T-helper 1 cell treated with Interleukin-12 subunit alpha and Interleukin-12 subunit beta and Interleukin-4 antibody, amounts not matched to agents 30 μg/mL and 1 μg/mL, for 36 hours (primary cell): ENCODE measurements at regions not wholly inside any gene's neighbourhood (a gene's known extent, or its start where the extent isn't known, plus 50 kb on each side); places are given as distances from the start of the nearest gene placed in this dataset.
"Not testable (repeated sequence)": the region's sequence is repeated elsewhere in the genome, so short reads cannot be mapped to it uniquely, and the experiment has no call there.

Experiments
- H3K27ac Mint-ChIP-seq: one replicate; pipeline ENCODE4 v1.8.0; 2021; ENCODE audit warnings: mild to moderate bottlenecking, mixed read lengths
- H3K27me3 Mint-ChIP-seq: one replicate; pipeline ENCODE4 v1.8.0; 2021; ENCODE audit warnings: low read depth, mixed read lengths
- H3K36me3 Mint-ChIP-seq: one replicate; pipeline ENCODE4 v1.8.0; 2021; ENCODE audit warnings: low read depth, mixed read lengths
- H3K4me1 Mint-ChIP-seq: one replicate; pipeline ENCODE4 v1.8.0; 2021; ENCODE audit warnings: low read depth, mixed read lengths
- H3K4me3 Mint-ChIP-seq: one replicate; pipeline ENCODE4 v1.8.0; 2021; ENCODE audit warnings: mild to moderate bottlenecking, moderate library complexity, mixed read lengths
- H3K9me3 Mint-ChIP-seq: one replicate; pipeline ENCODE4 v1.8.0; 2021; ENCODE audit warnings: mixed read lengths

DNA sequence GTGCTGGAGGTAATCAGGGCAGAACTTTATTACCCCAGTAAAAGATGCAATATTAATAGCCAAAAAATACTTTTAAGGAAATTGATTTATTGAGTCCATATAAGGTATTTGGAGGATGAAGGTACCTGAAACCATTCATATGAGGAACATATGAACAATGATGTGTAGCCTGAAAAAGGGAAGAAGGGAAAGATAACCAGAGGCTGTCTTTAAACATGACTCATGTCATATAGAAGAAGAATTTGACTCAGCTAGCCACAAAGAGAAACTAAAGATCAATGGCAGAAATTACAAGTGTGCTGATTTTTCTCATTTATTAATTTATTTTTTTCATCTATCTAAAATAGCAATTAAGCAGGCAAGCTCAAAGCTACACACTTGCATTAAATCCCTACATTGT is 136.2 kb upstream of the DUSP10 start:
- Mint-ChIP-seq H3K4me1 (peaks cover 9% of the 10 kb centered on the region), H3K36me3 (no peaks in the 10 kb centered on the region), H3K4me3 (no peak overlapping the region), H3K27me3 (peaks cover 10% of the 10 kb centered on the region), H3K9me3 (no peaks in the 10 kb centered on the region), H3K27ac (no peak overlapping the region)

DNA sequence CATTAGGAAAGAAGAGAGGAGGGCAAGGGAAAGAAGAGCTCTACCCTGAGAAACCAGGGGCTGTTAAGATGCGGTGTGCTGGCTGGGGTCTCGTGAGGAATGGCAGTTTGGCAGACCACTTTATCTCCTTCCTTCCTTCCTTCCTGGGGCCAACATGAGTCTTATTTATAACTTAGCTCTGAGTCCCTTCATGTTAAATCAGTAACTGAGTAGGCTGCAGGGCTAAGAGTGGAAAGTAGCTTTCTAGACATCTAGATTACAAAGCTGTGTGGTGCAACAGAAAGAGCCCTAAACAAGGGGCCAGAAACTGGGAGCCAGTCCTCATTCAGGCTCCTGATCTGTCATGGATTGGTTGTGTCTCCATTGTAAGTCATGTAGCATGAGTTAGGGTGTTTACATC is 135.4 kb upstream of the DUSP10 start:
- no peak overlapping the region for H3K27ac Mint-ChIP-seq
- peaks cover 10% of the 10 kb centered on the region for H3K27me3 Mint-ChIP-seq
- no peak overlapping the region for H3K4me3 Mint-ChIP-seq
- H3K9me3 Mint-ChIP-seq = no peaks in the 10 kb centered on the region
- peaks cover 9% of the 10 kb centered on the region for H3K4me1 Mint-ChIP-seq
- no peaks in the 10 kb centered on the region for H3K36me3 Mint-ChIP-seq

DNA sequence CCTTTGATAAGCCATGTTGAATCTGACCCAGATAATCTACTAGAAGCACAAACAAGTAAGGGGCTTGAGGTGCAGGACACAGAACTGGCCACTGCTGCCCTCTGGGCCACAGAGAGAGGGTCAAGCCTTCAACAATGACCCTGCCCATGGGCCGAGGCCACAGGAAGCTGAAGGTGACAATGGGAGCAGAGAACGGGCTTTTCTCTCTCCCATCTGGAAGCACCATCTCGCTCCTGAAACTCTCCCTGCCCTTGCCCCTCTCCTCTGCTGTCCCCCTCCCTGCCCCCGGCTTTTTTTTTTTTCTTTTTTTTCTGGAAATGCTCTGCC is 133.1 kb upstream of the DUSP10 start:
- H3K9me3 Mint-ChIP-seq = no peaks in the 10 kb centered on the region
- no peak overlapping the region for H3K27ac Mint-ChIP-seq
- no peak overlapping the region for H3K4me3 Mint-ChIP-seq
- peaks cover 6% of the 10 kb centered on the region for H3K27me3 Mint-ChIP-seq
- no peaks in the 10 kb centered on the region for H3K36me3 Mint-ChIP-seq
- peaks cover 9% of the 10 kb centered on the region for H3K4me1 Mint-ChIP-seq

GRCh38 chr1:221874285-221875003 is 132.6 kb upstream of the DUSP10 start:
- H3K4me3 Mint-ChIP-seq = no peak overlapping the region
- H3K36me3 Mint-ChIP-seq = no peaks in the 10 kb centered on the region
- H3K4me1 Mint-ChIP-seq = peaks cover 9% of the 10 kb centered on the region
- H3K27me3 Mint-ChIP-seq = peaks cover 6% of the 10 kb centered on the region
- no peaks in the 10 kb centered on the region for H3K9me3 Mint-ChIP-seq
- H3K27ac Mint-ChIP-seq = no peak overlapping the region

- Mint-ChIP-seq H3K27ac (no peak overlapping the region), H3K4me1 (peaks cover 9% of the 10 kb centered on the region), H3K36me3 (no peaks in the 10 kb centered on the region), H3K27me3 (peaks cover 3% of the 10 kb centered on the region), H3K4me3 (no peak overlapping the region), H3K9me3 (no peaks in the 10 kb centered on the region)
These were observed 131.8 kb upstream of the DUSP10 start for GRCh38 chr1:221873673-221874072.

DNA sequence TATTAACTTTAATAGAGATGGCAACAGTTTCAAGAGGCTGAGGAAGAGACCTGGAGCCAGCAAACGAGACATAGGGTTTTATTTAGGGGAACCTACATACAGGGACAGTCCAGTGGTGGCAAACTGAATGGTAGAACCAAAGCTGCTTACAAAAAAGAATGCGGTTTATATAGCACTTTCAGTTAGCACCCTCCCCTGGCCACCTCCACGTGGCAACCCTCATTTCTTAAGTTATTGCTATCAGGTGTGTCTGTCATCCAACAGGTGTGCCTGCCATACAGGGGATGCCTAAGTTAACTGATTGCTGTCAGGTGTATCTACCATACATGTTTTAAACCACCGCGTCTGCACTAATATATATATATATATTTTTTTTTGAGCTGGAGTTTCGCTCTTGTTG is 129.2 kb upstream of the DUSP10 start:
- no peak overlapping the region for H3K27ac Mint-ChIP-seq
- no peak overlapping the region for H3K4me3 Mint-ChIP-seq
- peaks cover 6% of the 10 kb centered on the region for H3K4me1 Mint-ChIP-seq
- no peaks in the 10 kb centered on the region for H3K36me3 Mint-ChIP-seq
- no peaks in the 10 kb centered on the region for H3K9me3 Mint-ChIP-seq
- peaks cover 2% of the 10 kb centered on the region for H3K27me3 Mint-ChIP-seq

DNA sequence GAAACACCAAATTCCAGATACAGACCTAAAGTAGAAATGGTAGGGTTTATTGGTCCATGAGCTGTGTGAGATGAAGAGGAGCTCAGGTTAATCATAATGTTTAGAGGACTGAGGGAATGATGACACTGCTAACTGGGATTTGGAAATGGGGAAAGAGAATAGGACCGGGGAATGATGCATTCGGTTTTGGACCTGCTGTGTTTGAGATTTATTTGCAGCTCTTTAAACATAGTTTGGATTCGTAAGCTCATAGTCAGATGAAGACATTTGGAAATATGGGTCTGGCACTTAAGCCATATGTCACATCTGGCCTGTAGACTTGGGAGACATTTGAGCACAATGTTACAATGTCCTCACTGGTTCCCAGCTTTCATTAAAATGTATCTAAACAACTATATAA is 127.9 kb upstream of the DUSP10 start:
- H3K27ac Mint-ChIP-seq = no peak overlapping the region
- peaks cover 5% of the 10 kb centered on the region for H3K4me1 Mint-ChIP-seq
- no peaks in the 10 kb centered on the region for H3K9me3 Mint-ChIP-seq
- H3K27me3 Mint-ChIP-seq = peaks cover 3% of the 10 kb centered on the region
- no peak overlapping the region for H3K4me3 Mint-ChIP-seq
- H3K36me3 Mint-ChIP-seq = no peaks in the 10 kb centered on the region

- no peaks in the 10 kb centered on the region for H3K9me3 Mint-ChIP-seq
- H3K4me1 Mint-ChIP-seq = no peaks in the 10 kb centered on the region
- H3K36me3 Mint-ChIP-seq = no peaks in the 10 kb centered on the region
- peaks cover 3% of the 10 kb centered on the region for H3K27me3 Mint-ChIP-seq
- no peak overlapping the region for H3K27ac Mint-ChIP-seq
- no peak overlapping the region for H3K4me3 Mint-ChIP-seq
These were observed 126.9 kb upstream of the DUSP10 start for GRCh38 chr1:221868593-221869303.

- no peaks in the 10 kb centered on the region for H3K36me3 Mint-ChIP-seq
- no peak overlapping the region for H3K27ac Mint-ChIP-seq
These were observed 125.1 kb upstream of the DUSP10 start for GRCh38 chr1:221867003-221867402.

DNA sequence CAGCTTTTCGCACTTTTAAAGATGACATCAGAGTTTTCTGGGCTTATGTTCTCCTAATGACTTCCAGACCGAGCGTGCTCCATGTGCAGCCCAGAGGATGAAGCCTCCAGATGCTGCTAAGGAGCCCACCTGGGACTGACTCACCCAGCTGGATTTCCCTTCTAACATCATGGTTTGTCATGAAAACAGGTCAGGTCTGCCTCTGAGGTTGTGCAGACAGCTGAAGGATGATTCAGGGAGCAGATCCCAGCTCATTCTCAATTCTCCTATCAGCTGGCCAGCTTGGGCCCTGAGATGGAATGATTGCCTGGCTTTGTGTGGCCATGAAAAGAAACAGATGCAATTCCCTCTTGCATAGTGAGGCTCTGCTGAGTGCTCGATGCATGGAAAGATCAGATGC is 123.9 kb upstream of the DUSP10 start:
- H3K9me3 Mint-ChIP-seq = no peaks in the 10 kb centered on the region
- no peaks in the 10 kb centered on the region for H3K36me3 Mint-ChIP-seq
- H3K4me3 Mint-ChIP-seq = no peak overlapping the region

More at GRCh38 chr1:221867003-221867402, 125.1 kb upstream of the DUSP10 start:
- H3K4me3 Mint-ChIP-seq = no peak overlapping the region
- no peaks in the 10 kb centered on the region for H3K9me3 Mint-ChIP-seq
- peaks cover 6% of the 10 kb centered on the region for H3K27me3 Mint-ChIP-seq
- no peaks in the 10 kb centered on the region for H3K4me1 Mint-ChIP-seq

GRCh38 chr1:221863635-221864034 is 121.7 kb upstream of the DUSP10 start:
- Mint-ChIP-seq H3K27ac (no peak overlapping the region), H3K4me3 (no peak overlapping the region), H3K36me3 (no peaks in the 10 kb centered on the region), H3K4me1 (no peaks in the 10 kb centered on the region), H3K9me3 (no peaks in the 10 kb centered on the region), H3K27me3 (peaks cover 11% of the 10 kb centered on the region)

More for the DNA sequence above, 123.9 kb upstream of the DUSP10 start:
- no peaks in the 10 kb centered on the region for H3K4me1 Mint-ChIP-seq
- H3K27me3 Mint-ChIP-seq = peaks cover 11% of the 10 kb centered on the region
- H3K27ac Mint-ChIP-seq = no peak overlapping the region

GRCh38 chr1:221862971-221863370 is 121.1 kb upstream of the DUSP10 start:
- H3K4me3 Mint-ChIP-seq = no peak overlapping the region
- no peaks in the 10 kb centered on the region for H3K36me3 Mint-ChIP-seq
- no peak overlapping the region for H3K27ac Mint-ChIP-seq
- H3K27me3 Mint-ChIP-seq = peaks cover 11% of the 10 kb centered on the region
- H3K4me1 Mint-ChIP-seq = no peaks in the 10 kb centered on the region
- no peaks in the 10 kb centered on the region for H3K9me3 Mint-ChIP-seq

- no peaks in the 10 kb centered on the region for H3K4me1 Mint-ChIP-seq
- no peaks in the 10 kb centered on the region for H3K9me3 Mint-ChIP-seq
- H3K27ac Mint-ChIP-seq = no peak overlapping the region
- no peaks in the 10 kb centered on the region for H3K36me3 Mint-ChIP-seq
- H3K27me3 Mint-ChIP-seq = peaks cover 8% of the 10 kb centered on the region
- no peak overlapping the region for H3K4me3 Mint-ChIP-seq
These were observed 117.1 kb upstream of the DUSP10 start for GRCh38 chr1:221858818-221859611.

DNA sequence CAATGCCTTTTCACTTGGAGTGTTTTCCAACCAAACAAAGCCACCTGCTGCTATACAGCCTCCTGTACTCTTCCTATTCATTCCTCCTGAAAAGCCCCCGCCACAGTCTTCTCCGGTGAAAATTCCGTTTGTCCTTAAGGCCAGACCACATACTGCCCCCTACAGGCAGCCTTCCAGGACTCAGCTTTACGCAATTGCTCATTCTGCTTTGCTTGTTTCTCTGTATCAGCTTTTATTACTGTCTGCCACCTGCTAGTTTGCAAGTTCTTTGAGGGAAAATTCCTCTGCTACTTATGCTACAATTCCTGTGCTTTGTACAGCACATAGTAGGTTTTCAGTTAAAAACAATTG is 115.2 kb upstream of the DUSP10 start:
- not testable (repeated sequence) for H3K36me3 Mint-ChIP-seq, H3K27me3 Mint-ChIP-seq, H3K4me1 Mint-ChIP-seq, H3K27ac Mint-ChIP-seq, H3K4me3 Mint-ChIP-seq, H3K9me3 Mint-ChIP-seq
